Stomach (tissue), 8 donors: ENCODE measurements at regions not wholly inside any gene's neighbourhood (a gene's known extent, or its start where the extent isn't known, plus 50 kb on each side); places are given as distances from the start of the nearest gene placed in this dataset.

Experiments
- DNase-seq, 2 donors: peaks; one replicate each; pipeline versions ENCODE4 v3.0.0 to v3.0.0-alpha.2; 2013 to 2019
- H3K27ac ChIP-seq, 5 donors: fragments of 200-600 bp in 4 of 5; sonication (generic) in 4 of 5; one replicate each; pipeline ENCODE4 v1.5.1; 2013 to 2019; ENCODE audit warnings: mild to moderate bottlenecking in 1 of 5, moderate library complexity in 1 of 5
- H3K27me3 ChIP-seq, 3 donors: fragments of 200-600 bp; sonication (generic); one replicate each; pipeline ENCODE4 v1.5.1; 2017 to 2019; ENCODE audit warnings: mixed run types in 1 of 3
- H3K36me3 ChIP-seq, 4 donors: fragments of 200-600 bp; sonication (generic); 1 replicate in 3 of 4; 2 replicates in 1 of 4; pipeline ENCODE4 v1.5.1; 2016 to 2019
- H3K4me1 ChIP-seq, 4 donors: fragments of 200-600 bp; sonication (generic); one replicate each; pipeline ENCODE4 v1.5.1; 2016 to 2019
- H3K4me3 ChIP-seq, 4 donors: fragments of 200-600 bp; sonication (generic) in 3 of 4; one replicate each; pipeline ENCODE4 v1.5.1; 2016 to 2019; ENCODE audit warnings: mild to moderate bottlenecking in 1 of 4
- H3K9me3 ChIP-seq, 4 donors: fragments of 200-600 bp; sonication (generic); one replicate each; pipeline ENCODE4 v1.5.1; 2016 to 2019
- EP300 ChIP-seq: sonication (generic); formaldehyde crosslinking; IDR thresholded peaks from one replicate; pipeline ENCODE4 v1.6.1; 2017; ENCODE audit warnings: antibody characterized with exemption
- POLR2A ChIP-seq, 4 donors: fragments of 450-650 bp; IDR thresholded peaks; one replicate each; pipeline ENCODE4 v1.6.1; 2016; ENCODE audit warnings: antibody characterized with exemption in 4 of 4, control low read depth in 2 of 4, mild to moderate bottlenecking in 1 of 4, moderate library complexity in 1 of 4
- POLR2AphosphoS5 ChIP-seq, 3 donors: sonication (generic); formaldehyde crosslinking; IDR thresholded peaks; one replicate each; pipeline ENCODE4 v1.6.1; 2016; ENCODE audit warnings: antibody characterized with exemption in 3 of 3
- WGBS, 5 donors: extraction: QIAGEN DNeasy Blood & Tissue Kit in 3 of 5; methylation state at CpG; one replicate each; pipeline versions ENCODE4 v1.1.5 to v1.1.7; 2013 to 2018; 5-methylcytosine and 5-hydroxymethylcytosine counted together
- intact Hi-C: fragments of 100-400 bp; cut with DNase I; formaldehyde crosslinking; loops from one replicate; pipeline ENCODE4 v1.15.1; 2023; ENCODE audit warnings: low total_unique reads
- TF ChIP-seq, protein P1 (sequence below), 7 experiments: fragments of 450-650 bp in 4 of 7; fragments of 200-600 bp in 3 of 7; sonication (generic) in 3 of 7; IDR thresholded peaks; one replicate each; pipeline ENCODE4 v1.5.1; 2016 to 2019; ENCODE audit warnings: antibody characterized with exemption in 7 of 7, control low read depth in 2 of 7, mild to moderate bottlenecking in 1 of 7
- donor health status: healthy with polysubstance abuse.
- donor health status: Bipolar disorder and iron deficiency.
- donor health status: healthy.

DNA sequence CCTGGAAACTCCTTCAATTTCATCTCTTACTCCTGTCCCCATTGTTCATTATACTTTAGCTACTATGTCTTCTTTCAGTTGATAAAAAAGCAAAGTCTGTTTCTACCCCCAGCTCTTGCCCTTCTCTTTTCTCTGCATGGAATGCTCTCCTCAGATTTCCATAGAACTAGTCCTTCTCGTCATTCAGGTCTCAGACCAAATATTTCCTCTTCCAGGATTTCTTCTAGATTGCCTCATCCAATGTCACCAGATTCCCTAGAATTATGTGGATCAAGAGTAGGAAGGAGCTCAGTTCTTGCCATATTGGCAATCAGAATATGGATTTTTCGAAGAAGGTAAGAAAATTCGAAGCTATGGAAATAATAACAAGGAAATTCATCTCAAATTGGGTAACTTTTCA lies 176.1 kb downstream of the GABRG2 start:
- intact Hi-C loops: no loop called here
- Histone ChIP-seq H3K27me3 (no peaks in the 10 kb centered on the region), H3K9me3 (no peaks in the 10 kb centered on the region), H3K4me3 (no peak overlapping the region), H3K27ac (no peak overlapping the region), H3K4me1 (no peaks in the 10 kb centered on the region), H3K36me3 (no peaks in the 10 kb centered on the region)
- WGBS, 5 donors: 49 to 71% (median 61%) methylated on average over 3 of the region's 3 CpGs
- TF ChIP-seq, protein P1, sequence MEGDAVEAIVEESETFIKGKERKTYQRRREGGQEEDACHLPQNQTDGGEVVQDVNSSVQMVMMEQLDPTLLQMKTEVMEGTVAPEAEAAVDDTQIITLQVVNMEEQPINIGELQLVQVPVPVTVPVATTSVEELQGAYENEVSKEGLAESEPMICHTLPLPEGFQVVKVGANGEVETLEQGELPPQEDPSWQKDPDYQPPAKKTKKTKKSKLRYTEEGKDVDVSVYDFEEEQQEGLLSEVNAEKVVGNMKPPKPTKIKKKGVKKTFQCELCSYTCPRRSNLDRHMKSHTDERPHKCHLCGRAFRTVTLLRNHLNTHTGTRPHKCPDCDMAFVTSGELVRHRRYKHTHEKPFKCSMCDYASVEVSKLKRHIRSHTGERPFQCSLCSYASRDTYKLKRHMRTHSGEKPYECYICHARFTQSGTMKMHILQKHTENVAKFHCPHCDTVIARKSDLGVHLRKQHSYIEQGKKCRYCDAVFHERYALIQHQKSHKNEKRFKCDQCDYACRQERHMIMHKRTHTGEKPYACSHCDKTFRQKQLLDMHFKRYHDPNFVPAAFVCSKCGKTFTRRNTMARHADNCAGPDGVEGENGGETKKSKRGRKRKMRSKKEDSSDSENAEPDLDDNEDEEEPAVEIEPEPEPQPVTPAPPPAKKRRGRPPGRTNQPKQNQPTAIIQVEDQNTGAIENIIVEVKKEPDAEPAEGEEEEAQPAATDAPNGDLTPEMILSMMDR (IDR thresholded peaks at IDR 0.05): no peak
- no peak for TF ChIP-seq POLR2AphosphoS5 (IDR thresholded peaks at IDR 0.05)
- no peak for TF ChIP-seq EP300
- TF ChIP-seq POLR2A (IDR thresholded peaks at IDR 0.05): no peak
- no peak for DNase-seq

DNA sequence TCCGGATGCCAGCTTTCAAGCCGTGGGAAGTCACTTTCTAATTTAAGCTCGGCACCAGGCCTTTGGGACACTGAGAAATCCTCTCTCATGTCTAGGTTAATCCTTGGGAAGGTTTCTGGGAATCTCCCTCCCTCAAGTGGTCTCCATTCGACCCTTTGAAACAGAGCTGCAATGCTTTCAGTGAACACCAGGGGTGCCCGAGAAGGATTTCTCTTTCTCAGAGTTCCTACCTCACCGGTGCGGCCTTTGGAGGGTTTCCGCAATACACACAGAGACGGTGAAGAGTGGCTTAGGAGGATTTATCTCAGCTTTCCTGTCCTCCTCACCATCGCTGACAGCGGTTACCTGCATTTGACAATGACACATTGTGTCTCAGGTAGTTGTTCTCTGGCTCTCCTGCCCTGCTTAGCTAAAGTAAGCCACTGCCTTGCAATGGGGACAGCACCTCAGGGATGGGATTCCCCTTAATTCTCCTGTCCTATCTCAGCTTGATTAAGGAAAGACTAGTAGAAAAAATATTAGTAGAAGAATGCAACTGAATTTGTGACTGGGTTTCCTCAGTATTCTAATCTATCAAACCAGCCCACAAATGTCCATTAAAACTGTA lies 180.6 kb downstream of the GABRG2 start:
- no peak for TF ChIP-seq EP300
- TF ChIP-seq, protein P1 (IDR thresholded peaks at IDR 0.05): no peak
- no peak for TF ChIP-seq POLR2AphosphoS5 (IDR thresholded peaks at IDR 0.05)
- no peak for TF ChIP-seq POLR2A (IDR thresholded peaks at IDR 0.05)
- H3K36me3 ChIP-seq: no peaks in the 10 kb centered on the region
- no peak overlapping the region for H3K27ac ChIP-seq
- intact Hi-C loops: no loop called here
- H3K27me3 ChIP-seq: no peaks in the 10 kb centered on the region
- H3K4me1 ChIP-seq: no peaks in the 10 kb centered on the region
- WGBS, 5 donors: 66 to 78% (median 71%) methylated on average over 11 of the region's 11 CpGs
- H3K9me3 ChIP-seq: no peaks in the 10 kb centered on the region
- no peak for DNase-seq
- no peak overlapping the region for H3K4me3 ChIP-seq

DNA sequence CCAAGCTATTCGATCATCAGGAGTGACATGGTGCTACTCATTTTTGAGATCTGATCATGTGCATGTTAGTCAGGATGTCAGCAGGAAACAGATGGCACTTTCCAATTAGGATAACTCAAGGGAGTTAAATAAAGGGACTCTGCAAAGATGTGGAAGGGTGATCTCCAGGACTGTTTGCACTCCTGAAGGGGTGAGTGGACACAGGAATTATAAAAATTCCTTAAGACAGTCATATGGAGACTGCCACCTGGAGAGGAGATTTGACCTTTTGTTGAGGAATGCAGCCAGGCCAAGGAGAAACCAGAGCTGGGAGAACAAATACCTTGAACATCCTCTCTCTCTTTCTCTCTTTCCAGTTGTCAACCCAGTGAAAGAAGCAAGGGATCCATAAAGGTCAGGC lies 189.1 kb downstream of the GABRG2 start:
- Histone ChIP-seq H3K4me3 (no peak overlapping the region), H3K4me1 (no peaks in the 10 kb centered on the region), H3K36me3 (no peaks in the 10 kb centered on the region), H3K9me3 (no peaks in the 10 kb centered on the region), H3K27ac (no peak overlapping the region), H3K27me3 (no peaks in the 10 kb centered on the region)
- no peak for DNase-seq
- TF ChIP-seq POLR2A (IDR thresholded peaks at IDR 0.05): no peak
- TF ChIP-seq POLR2AphosphoS5 (IDR thresholded peaks at IDR 0.05): no peak
- TF ChIP-seq, protein P1 (IDR thresholded peaks at IDR 0.05): no peak
- no peak for TF ChIP-seq EP300
- 39 to 70% (median 60%) methylated on average over 1 of the region's 1 CpG for WGBS, 5 donors
- intact Hi-C loops: no loop called here

DNA sequence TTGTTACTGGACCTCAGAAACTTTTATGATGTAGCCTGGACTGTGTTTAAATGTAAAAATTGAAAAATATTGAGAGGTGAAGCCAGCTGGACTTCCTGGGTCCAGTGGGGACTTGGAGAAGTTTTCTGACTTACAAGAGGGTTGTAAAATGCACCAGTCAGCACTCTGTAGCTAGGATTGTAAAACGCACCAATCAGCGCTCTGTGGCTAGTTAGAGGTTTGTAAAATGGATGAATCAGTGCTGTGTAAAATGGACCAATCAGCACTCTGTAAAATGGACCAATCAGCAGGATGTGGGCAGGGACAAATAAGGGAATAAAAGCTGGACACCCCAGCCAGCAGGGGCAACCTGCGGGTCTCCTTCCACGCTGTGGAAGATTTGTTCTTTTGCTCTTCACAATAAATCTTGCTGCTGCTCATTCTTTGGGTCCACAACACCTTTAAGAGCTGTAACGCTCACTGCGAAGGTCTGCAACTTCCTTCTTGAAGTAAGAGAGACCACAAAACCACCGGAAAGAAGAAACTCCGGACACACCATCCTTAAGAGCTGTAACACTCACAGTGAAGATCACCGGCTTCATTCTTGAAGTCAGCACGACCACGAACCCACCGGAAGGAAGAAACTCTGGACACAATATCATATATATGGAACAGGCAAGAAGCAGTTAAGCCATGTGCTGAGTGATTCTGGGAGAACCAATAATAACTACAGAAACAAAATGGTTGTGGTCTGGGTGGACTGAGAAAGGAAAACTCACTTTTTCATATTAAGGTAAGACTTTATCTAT lies 201.3 kb downstream of the GABRG2 start:
- no peak for TF ChIP-seq POLR2A (IDR thresholded peaks at IDR 0.05)
- TF ChIP-seq POLR2AphosphoS5 (IDR thresholded peaks at IDR 0.05): no peak
- no peak for TF ChIP-seq EP300
- TF ChIP-seq, protein P1 (IDR thresholded peaks at IDR 0.05): no peak
- H3K27ac ChIP-seq: no peak overlapping the region
- WGBS, 5 donors: 78 to 87% (median 83%) methylated on average over 12 of the region's 12 CpGs
- H3K9me3 ChIP-seq: peaks cover 0 to 5% (median 0%) of the 10 kb centered on the region in 4 donors
- no peaks in the 10 kb centered on the region for H3K4me1 ChIP-seq
- no peak overlapping the region for H3K4me3 ChIP-seq
- intact Hi-C loops: no loop called here
- no peaks in the 10 kb centered on the region for H3K36me3 ChIP-seq
- no peaks in the 10 kb centered on the region for H3K27me3 ChIP-seq
- no peak for DNase-seq
